GM18868 (cell line): ENCODE measurements at regions not wholly inside any gene's neighbourhood (a gene's known extent, or its start where the extent isn't known, plus 50 kb on each side); places are given as distances from the start of the nearest gene placed in this dataset.
"Not testable (repeated sequence)": the region's sequence is repeated elsewhere in the genome, so short reads cannot be mapped to it uniquely, and the experiment has no call there.

ENCODE experiments used
- ATAC-seq: cut with Tn5 transposase; IDR thresholded peaks from one replicate; pipeline ENCODE4 v1.9.1; 2021; ENCODE audit warnings: mild to moderate bottlenecking, moderate library complexity; ENCODE audit not compliant: unreplicated experiment

DNA sequence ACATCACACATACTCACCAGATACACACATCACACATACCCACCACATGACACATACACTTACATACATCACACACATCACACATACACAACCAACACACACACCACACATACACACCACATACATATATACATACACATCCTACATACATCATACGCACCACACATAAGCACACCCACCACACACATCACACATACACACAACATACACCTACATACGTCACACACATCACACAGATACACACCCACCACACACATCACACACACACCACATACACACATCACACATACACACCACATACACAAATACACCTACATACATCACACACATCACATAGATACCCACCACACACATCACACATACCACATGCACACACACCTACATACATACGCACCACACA is 158.4 kb downstream of the NDUFA10 start:
- ATAC-seq = no peak

DNA sequence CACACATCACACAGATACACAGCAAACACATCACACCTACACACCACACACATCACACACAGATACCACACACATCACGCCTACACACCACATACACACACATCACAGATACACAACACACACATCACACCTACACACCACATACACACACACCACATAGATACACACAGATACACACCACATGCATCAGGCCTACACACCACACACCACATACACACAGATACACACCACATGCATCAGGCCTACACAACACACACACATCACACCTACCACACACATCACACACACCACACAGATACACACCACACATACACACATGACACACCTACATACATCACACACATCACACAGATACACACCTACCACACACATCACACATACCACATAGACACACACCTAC is 158.8 kb downstream of the NDUFA10 start:
- ATAC-seq = no peak

DNA sequence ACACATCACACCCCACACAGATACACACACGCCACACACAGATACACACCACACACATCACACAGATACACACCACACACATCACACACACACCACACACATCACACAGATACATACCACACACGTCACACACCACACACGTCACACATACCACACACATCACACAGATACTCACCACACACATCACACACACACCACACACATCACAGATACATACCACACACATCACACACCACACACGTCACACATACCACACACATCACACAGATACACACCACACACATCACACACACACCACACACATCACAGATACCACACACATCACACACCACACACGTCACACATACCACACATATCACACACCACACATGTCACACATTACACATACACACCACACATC is 159.3 kb downstream of the NDUFA10 start:
- ATAC-seq = not testable (repeated sequence)

DNA sequence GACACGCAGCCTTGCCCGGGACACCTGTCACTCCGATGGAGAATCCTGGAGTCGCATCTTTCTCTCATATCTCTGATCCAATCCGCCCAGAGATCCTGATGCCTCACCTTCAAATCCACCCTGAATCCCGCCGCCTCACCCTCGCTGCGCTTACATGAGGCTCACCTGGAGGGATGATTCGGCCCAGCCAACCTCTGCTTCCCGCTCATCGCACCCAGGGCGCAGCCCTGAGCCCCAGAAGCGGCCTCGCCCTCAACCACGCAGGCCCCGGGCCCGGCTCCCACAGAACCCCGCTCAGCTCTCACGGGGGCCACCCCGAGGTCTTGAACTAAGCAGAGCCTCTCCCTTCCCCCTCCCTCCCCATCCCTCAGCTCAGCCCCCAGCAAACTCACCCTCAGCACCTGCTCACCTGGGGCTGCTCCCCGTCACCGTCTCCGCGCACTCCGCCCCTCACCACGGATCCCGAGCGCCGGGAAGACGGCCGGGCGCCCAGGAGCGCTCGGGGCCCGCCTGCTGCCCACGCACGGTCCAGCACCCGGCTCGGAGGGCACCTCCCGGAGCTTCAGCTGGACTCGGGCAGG is 160.0 kb downstream of the NDUFA10 start:
- ATAC-seq = no peak

DNA sequence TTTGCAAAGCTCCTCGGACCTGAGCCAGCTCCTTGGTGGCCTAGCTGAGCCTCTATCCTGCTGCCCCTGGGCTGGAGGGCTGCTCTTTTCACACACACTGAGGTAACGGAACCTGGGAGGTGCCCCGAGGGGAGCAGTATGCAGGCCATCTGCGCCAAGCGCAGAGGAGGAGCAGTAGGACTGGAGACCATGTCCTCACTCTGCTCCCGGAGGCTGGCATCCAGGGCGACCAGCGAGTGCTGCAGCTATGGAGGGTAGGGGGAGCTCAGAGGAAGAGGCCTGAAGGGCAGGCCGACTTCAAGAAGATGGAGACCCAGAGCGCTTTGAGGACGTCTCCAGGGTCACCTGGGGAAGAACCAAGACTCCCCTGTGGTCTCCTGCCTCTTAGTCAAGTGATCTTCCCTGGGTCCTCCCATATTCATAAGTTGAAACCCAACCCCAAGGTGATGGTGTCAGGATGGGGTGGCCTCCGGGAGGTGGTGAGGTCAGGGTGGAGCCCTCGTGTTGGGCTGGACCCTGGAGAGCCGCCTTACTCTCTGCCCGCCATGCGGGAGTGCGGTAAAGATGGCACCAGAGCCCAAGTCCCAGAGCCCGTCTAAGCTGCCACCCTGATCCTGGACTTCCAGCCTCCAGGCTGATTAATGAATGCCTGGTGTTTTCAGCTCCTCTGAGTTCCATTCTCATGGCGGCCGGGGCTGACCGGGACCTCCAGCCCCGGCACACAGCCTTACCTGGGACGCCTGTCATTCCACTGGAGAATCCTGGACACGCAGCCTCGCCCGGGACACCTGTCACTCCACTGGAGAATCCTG is 160.7 kb downstream of the NDUFA10 start:
- no peak for ATAC-seq

DNA sequence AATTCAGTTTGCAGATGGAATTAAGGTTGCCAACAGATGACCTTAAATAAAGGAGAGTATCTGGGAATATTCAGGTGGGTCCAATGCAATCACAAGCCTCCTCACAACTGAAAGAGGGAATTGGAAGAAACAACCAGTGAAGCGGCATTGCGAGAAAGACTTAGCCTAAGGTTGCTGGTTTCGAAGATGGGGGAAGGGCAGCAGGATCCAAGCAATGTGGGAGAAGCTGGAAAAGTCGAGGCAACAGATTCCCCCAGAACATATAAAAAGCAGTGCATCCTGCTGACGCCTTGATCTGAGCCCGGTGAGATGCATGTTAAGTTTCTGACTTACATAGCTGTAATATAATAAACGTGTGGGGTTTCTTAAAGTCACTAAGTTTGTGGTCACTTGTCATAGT is 162.5 kb downstream of the NDUFA10 start:
- no peak for ATAC-seq

DNA sequence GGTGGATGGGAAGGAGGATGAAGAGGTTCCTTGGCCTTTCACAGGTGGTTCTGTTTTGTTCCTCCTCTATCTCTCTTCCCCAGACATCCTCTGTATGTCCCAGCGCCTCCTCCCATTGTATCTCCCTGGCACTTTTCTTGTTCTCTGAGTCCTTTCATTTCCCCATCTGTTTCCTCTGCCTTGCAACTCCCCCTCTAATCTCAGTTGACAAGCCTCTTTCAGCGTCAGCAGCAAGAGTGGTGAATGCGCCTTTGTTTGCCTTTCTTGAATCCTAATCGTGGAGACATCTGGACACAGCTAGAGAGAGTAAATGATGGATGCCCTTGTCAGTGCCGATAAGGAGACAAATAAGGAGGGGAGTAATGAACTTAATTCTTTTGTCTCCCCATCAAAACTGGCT is 167.0 kb downstream of the NDUFA10 start:
- ATAC-seq = no peak

DNA sequence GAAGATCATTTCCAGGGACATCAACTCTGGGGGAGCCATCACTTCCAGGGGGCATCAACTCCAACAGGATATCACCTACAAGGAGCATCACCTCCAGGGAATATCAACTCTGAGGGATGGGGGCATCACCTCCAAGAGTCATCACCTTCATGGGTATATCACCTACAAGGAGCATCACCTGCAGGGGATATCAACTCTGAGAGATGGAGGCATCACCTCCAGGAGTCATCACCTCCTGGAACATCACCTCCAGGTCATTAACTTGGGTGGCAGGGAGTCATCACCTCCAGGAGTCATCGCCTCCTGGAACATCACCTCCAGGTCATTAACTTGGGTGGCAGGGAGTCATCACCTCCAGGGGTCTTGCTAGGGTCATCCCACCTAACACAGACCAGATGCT is 167.6 kb downstream of the NDUFA10 start:
- no peak for ATAC-seq

DNA sequence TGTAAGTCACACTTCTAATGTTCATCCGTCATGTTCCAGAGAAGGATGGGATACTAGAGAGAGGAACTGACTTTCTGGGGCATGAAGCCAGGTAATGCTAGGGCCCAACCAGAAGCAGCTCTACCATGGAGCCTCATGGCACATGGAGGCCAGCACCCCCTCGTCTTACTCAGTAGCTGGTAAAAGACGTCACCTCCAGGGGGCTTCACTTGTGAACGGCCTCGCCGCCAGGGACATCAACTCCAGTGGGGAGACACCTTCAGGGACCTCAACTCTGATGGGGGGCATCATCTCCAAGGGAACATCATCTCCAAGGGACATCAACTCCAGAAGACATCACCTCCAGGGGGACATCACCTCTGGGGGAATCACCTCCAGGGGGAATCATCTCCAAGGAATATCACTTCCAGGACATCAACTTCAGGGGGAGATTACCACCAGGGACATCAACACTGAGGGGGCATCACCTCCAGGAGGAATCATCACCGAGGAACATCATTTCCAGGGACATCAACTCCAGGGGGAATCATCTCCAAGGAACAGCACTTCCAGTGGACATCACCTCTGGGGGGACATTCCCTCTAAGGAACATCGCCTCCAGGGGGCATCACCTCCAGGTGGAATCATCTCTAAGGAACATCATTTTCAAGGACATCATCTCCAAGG is 168.4 kb downstream of the NDUFA10 start:
- no peak for ATAC-seq

DNA sequence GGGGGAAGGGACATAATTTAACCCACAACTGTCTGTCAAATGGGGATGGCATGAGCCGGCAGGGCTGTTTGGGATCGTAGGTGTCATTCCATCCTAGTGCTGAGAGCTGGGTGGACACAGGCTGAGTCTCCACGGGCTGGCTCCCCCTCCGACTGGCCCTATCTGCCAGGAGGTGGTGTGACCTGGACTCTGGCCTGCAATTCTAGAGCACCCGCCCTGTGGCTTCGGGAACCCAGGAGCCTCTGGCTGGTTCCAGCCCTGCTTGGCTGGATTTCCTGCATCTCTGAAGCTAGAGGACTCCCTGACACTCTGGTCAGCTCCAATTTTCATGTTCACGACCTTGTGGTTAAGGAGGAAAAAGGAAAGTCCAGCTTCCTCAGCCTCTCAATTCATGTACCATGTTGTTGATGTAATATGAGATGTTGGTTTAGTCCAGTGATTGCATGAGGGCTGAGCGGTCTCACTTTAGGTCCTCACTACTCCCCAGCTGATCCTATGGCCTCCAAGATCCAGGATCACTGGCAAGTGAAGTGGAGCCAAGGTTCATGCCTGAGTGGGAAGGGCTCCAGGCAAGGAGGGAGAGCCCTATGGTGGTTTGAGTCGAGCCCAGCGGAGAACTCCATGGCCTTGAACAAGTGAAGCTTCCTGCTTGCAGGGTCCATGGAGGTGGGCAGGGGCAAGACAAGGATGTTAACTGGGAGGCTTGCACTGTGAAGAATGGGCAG is 169.1 kb downstream of the NDUFA10 start:
- ATAC-seq = no peak

DNA sequence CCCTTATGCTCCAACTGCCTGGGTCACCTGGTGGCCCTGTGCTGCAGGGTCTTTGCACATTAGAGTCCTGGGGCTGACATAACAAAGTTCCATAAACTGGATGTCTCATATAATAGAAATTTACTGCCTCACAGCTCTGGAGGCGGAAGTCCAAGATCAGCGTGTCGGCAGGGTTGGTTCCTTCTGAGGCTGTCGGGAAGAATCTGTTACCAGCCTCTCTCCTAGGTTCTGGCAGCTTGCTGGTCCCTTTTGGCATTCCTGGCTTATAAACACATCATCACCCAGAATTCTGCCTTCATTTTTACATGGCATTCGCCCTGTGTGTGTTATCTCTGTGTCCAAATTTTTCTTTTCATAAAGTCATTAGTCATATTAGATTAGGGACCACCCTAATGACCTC is 170.5 kb downstream of the NDUFA10 start:
- no peak for ATAC-seq

DNA sequence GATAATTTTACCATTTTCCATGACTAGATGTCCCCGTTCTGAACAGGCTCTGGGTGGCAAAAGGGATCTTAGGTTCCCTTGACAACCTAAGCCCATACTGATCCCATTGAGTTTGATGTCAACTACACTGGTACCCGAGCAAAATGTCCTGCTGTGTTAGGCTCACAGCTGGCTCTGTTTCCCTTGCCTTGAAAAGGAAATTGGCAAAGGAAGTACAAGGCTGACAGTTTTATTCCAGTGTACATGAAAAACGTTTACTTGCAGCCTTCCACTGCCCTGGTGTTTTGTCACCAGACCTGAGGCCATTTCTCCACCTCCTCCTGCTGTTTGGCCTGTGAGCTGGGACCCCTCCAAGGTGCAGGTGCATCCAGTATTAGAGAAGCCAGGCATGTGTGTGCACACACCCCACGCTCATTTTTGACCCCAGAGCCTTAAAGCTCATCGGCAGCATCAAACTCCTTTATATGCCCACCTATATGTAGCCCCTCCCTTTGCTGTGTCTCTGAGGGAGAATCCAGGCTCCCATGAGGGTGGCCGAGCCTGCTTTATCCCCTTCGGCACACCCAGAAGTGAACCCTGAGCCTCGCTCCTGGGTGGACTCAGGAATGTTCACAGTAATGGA is 171.3 kb downstream of the NDUFA10 start:
- ATAC-seq = no peak

DNA sequence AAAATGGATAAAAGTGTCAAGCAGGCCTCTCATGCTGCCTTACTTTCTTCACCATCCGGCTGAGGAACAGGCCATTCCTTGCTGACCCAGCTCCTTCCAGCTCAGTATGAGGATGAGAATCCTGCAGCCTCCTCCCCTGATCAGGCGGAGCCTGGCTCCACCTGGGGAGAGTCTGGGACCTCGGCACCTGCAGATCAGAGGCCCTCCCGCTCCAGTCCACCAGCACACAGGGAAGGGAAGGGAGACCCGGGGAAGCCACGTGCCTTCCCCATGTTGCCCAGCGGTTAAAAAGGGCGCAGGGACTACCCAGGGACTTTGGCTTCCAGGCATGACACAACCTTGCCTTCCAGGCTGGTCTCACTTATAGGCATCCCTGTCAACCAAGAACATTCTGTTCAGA is 172.0 kb downstream of the NDUFA10 start:
- no peak for ATAC-seq

DNA sequence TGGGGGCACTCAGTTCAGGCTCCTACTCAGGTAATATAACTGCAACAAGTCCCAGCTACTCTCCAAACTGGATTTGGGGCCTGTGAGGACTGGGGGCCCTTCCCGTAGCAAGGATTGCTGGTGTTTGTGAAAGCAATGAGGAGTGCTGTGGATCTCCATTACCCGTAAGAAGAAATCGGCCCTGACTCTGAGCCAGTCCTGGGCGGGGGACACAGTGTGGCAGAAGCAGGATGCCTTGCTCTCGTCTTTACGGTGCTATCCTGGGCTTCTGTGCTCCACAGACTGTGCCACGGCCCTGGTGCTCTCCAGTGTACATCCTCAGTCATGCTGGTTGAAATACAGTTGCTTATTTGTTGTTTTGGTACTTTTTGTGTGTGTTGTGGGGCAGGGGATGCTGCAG is 172.9 kb downstream of the NDUFA10 start:
- no peak for ATAC-seq

DNA sequence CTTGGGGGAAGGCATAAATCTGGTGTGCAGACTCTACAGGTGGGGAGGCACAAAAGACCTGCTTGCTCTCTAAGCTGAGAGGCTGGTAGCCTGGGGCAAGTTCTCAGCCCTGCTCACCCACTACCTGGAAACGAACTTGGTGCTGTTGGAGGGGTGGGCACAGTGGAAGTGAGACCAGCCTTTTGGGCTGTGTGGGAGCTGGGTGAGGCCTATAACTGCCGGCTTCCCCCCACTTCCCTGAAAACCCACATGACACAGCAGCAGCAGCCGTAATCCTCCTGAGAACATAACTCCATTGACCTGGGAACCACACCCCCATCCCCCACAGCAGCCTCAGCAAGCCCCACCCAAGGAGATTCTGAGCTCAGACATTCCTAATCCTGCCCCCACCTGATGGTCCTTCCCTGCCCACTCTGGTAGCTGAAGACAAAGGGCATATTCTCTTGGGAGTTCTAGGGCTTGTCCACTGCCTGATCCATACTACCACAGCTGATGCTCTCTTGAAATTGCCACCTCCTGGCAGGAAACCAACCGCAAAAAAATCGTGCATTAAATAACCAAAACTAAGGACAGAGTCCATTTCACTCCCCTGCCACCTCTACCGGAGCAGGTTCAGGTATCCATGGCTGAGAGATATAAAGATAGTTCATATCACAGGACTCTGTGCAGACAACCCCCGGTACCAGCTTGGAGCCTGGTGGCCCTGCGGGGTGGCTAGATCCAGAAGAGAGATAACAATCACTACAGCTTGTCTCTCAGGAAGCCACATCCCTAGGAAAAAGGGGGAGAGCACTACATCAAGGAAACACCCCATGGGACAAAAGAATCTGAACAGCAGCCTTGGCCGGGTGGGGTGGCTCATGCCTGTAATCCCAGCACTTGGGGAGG is 178.1 kb downstream of the NDUFA10 start:
- ATAC-seq = no peak

DNA sequence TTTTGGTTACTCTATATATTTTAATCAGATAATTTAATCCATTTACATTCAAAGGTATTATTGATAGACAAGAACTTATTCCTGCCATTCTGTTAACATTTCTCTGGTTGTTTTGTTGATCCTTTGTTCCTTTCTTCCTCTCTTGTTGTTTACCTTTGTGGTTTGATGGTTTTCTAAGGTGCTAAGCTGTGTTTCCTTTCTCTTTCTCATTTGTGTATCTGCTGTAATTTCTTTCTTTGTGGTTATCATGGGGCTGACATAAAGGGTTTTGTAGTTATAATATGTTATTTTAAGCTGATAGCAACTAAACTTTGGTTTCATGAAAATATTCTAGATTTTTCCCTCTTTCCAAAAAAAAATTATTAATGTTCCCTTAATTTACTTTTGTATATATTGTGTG is 179.2 kb downstream of the NDUFA10 start:
- ATAC-seq = no peak

DNA sequence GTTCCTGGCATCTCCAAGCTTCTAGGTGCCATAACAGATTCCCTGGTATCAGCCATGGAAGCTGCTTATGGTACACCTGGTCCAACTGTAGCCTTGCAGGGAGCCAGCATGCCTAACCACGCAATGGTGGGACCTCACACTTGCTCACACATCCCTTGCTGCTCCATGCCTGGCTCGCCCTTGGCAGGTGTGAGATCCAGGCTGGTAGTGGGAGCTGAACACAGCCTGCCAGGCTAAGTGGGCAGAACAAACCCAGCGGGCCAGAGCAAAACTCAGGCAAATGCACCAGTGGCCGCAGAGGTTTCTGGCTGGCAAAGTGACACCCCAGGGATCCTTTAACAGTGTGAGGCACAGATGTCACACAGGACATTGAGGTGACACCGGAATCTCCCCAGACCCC is 185.8 kb downstream of the NDUFA10 start:
- ATAC-seq = no peak

DNA sequence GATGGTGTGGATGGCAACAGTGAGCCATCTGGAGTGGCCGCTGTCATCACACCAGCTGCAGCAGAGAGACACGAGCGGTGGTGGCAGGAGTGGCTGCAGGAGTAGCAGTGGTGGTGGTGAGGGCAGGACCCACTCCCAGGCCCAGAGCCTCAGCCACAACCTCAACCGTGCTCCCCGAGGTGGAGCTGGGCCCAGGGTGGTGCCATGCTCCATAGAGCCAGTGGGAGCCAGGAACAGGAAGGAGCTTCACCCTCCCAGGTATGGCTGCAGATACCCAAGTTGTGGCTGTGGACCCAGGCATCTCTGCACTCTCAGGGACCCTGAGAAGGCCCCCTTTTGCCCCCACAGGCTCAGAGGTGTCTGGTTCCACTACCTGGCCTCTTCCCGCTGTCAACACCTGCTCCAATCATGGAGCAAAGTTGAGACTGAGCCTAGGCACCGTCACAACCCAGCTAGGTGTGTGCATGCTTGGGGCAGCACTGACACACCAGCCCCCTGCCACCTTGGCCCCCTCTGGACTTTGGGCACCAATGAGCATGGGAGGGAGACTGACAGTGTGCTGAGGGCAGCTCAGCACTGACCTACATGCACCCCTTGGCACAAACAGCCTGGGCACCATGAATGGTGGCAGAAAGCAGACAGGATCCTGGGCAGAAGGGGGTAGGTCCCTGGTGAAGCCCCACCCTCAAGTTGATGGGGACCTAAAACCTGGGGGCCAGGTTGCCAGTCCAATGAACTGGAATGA is 188.9 kb downstream of the NDUFA10 start:
- ATAC-seq = no peak

DNA sequence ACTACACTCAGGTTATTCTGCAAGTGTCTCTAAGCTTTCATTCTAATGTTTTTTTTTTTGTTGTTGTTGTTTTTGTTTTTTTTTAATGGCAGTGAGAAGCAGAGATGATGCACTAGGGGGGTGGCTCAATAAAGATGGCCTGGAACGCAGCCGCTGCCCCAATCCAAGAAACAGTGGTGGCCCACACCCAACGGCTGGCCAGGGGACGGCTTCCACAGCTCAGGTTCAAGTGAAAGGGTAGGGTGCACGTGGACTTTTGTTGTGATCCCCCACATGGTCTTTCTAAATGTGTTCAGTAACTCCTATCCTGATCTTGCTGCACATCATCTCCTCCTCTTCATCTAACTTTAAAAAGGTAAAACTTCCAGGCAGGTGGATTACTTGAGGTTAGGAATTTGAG is 190.1 kb downstream of the NDUFA10 start:
- no peak for ATAC-seq
